Body of pancreas (tissue), 4 donors: ENCODE measurements at regions not wholly inside any gene's neighbourhood (a gene's known extent, or its start where the extent isn't known, plus 50 kb on each side); places are given as distances from the start of the nearest gene placed in this dataset.

Experiments
- CTCF ChIP-seq, 7 experiments: fragments of 450-650 bp in 4 of 7; fragments of 200-600 bp in 3 of 7; sonication (generic) in 3 of 7; IDR thresholded peaks; one replicate each; pipeline ENCODE4 v1.5.1; 2016 to 2019; ENCODE audit warnings: antibody characterized with exemption in 7 of 7
- POLR2A ChIP-seq, 3 donors: fragments of 450-650 bp; IDR thresholded peaks; one replicate each; pipeline ENCODE4 v1.6.1; 2016; ENCODE audit warnings: antibody characterized with exemption in 3 of 3, mild to moderate bottlenecking in 2 of 3

DNA sequence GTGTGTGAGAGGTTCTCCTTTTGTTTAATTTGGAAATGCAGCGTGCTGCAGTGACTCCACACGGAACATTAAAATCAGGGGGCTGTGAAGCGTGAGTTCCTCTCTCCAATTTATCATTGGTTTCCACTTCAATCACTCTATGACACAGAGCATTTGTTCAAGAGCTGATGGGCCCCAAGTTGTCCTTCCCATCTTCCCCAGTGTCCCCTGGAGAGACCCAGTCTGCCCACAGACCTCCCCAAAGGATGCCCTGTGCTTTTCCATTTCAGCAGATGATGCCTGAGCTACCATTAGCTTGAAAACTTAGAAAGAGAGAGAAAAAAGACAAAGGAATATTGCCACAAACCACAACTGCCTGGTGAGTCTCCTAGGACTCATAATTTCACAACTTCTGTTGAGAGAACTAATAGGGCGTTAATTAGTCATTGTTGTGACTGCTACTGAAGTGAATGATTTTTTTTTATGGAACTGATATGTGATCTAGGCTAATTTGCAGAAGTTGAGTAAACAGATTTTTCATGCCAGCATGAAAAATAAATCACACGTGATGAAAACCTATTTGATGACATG lies 772.7 kb downstream of the SEMA5A start:
- TF ChIP-seq CTCF (IDR thresholded peaks at IDR 0.05) (no peak), POLR2A (IDR thresholded peaks at IDR 0.05) (no peak)
